Hepatocyte (in vitro differentiated cells): ENCODE measurements at regions not wholly inside any gene's neighbourhood (a gene's known extent, or its start where the extent isn't known, plus 50 kb on each side); places are given as distances from the start of the nearest gene placed in this dataset.

Experiments used
- EZH2phosphoT487 ChIP-seq: fragments of 200-600 bp; sonication (generic); IDR thresholded peaks from one replicate; pipeline ENCODE4 v1.6.1; 2018; ENCODE audit warnings: antibody characterized with exemption, mild to moderate bottlenecking, low read depth, moderate library complexity; ENCODE audit not compliant: unreplicated experiment, severe bottlenecking
- TF ChIP-seq, protein P1 (sequence below): fragments of 200-600 bp; sonication (generic); IDR thresholded peaks from 2 replicates; pipeline ENCODE4 v1.5.1; 2016; ENCODE audit warnings: antibody characterized with exemption, mild to moderate bottlenecking; ENCODE audit not compliant: poor library complexity

DNA sequence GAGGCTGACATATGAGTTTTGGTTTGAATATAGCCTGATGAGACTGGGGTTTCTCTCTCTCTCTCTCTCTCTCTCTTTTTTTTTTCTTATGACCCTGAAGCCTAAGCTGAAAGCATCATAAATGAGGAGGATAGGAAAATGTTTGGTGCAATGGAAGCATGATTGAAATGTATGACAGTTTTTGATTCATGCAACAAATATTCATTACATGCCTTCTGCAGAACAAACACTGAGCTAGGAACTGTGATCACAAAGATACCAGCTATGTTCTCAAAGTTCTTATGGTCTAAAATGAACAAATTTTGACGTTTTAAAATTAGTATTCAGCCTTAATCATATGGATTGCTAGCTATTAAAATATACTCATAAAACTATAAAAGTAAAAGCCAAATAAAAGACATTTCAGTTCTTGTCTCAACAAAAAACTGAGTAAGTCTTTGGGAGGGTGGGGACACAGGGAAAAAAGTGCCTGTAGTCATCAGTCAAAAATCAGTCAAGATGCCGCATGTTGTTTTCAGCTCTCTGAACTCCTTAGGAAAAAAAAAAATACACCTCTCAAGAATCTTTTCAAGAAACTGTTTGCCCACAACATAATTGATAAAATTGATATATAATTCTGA lies 57.2 kb downstream of the NKX6-1 start:
- no peak for TF ChIP-seq EZH2phosphoT487
- TF ChIP-seq, protein P1, sequence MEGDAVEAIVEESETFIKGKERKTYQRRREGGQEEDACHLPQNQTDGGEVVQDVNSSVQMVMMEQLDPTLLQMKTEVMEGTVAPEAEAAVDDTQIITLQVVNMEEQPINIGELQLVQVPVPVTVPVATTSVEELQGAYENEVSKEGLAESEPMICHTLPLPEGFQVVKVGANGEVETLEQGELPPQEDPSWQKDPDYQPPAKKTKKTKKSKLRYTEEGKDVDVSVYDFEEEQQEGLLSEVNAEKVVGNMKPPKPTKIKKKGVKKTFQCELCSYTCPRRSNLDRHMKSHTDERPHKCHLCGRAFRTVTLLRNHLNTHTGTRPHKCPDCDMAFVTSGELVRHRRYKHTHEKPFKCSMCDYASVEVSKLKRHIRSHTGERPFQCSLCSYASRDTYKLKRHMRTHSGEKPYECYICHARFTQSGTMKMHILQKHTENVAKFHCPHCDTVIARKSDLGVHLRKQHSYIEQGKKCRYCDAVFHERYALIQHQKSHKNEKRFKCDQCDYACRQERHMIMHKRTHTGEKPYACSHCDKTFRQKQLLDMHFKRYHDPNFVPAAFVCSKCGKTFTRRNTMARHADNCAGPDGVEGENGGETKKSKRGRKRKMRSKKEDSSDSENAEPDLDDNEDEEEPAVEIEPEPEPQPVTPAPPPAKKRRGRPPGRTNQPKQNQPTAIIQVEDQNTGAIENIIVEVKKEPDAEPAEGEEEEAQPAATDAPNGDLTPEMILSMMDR: no peak
